Natural killer cell (primary cell): ENCODE measurements at regions not wholly inside any gene's neighbourhood (a gene's known extent, or its start where the extent isn't known, plus 50 kb on each side); places are given as distances from the start of the nearest gene placed in this dataset.
"Not testable (repeated sequence)": the region's sequence is repeated elsewhere in the genome, so short reads cannot be mapped to it uniquely, and the experiment has no call there.

ENCODE experiments used
- ATAC-seq, 3 donors: fragments of 150-1000 bp in 2 of 3; fragments of 200-7000 bp in 1 of 3; cut with Tn5 transposase; 1 replicate in 1 of 3; 2 replicates in 2 of 3; pipeline ENCODE4 v1.10.0; 2021; ENCODE audit warnings: mild to moderate bottlenecking in 2 of 3, moderate library complexity in 2 of 3
- DNase-seq, 2 donors: peaks; one replicate each; pipeline versions ENCODE4 v3.0.0 to v3.0.0-alpha.2; 2013 to 2021; ENCODE audit warnings: mixed read lengths in 1 of 2
- H3K27ac ChIP-seq: one replicate; pipeline ENCODE4 v1.5.1; 2013; ENCODE audit warnings: mild to moderate bottlenecking, low read length
- H3K27me3 ChIP-seq: one replicate; pipeline ENCODE4 v1.6.1; 2013; ENCODE audit warnings: low read length; ENCODE audit not compliant: control insufficient read depth, insufficient read depth
- H3K36me3 ChIP-seq: one replicate; pipeline ENCODE4 v1.6.1; 2013; ENCODE audit warnings: low read length; ENCODE audit not compliant: control insufficient read depth, insufficient read depth
- H3K4me1 ChIP-seq: one replicate; pipeline ENCODE4 v1.6.1; 2013; ENCODE audit warnings: low read length; ENCODE audit not compliant: control insufficient read depth, insufficient read depth
- H3K4me3 ChIP-seq: one replicate; pipeline ENCODE4 v1.5.1; 2013; ENCODE audit warnings: low read length
- H3K9me3 ChIP-seq: one replicate; pipeline ENCODE4 v1.6.1; 2013; ENCODE audit warnings: low read length; ENCODE audit not compliant: control insufficient read depth, insufficient read depth
- H3K27ac Mint-ChIP-seq, 2 donors: one replicate each; pipeline ENCODE4 v1.8.0; 2022; ENCODE audit warnings: mild to moderate bottlenecking in 2 of 2, mixed read lengths in 2 of 2, moderate library complexity in 1 of 2
- H3K27me3 Mint-ChIP-seq, 2 donors: one replicate each; pipeline ENCODE4 v1.8.0; 2022; ENCODE audit warnings: low read depth in 2 of 2, mixed read lengths in 2 of 2
- H3K36me3 Mint-ChIP-seq: one replicate; pipeline ENCODE4 v1.8.0; 2022; ENCODE audit warnings: mixed read lengths
- H3K4me1 Mint-ChIP-seq, 2 donors: one replicate each; pipeline ENCODE4 v1.8.0; 2022; ENCODE audit warnings: mixed read lengths in 2 of 2
- H3K4me3 Mint-ChIP-seq: one replicate; pipeline ENCODE4 v1.8.0; 2022; ENCODE audit warnings: mild to moderate bottlenecking, moderate library complexity, mixed read lengths
- H3K9me3 Mint-ChIP-seq, 2 donors: one replicate each; pipeline ENCODE4 v1.8.0; 2022; ENCODE audit warnings: mixed read lengths in 2 of 2
- WGBS: methylation state at CpG from one replicate; pipeline ENCODE4 v1.1.7; 2013; ENCODE audit warnings: missing lambda C conversion rate; ENCODE audit not compliant: insufficient coverage; 5-methylcytosine and 5-hydroxymethylcytosine counted together
- intact Hi-C: fragments of 100-400 bp; cut with micrococcal nuclease; formaldehyde crosslinking; loops from one replicate; pipeline ENCODE4 v1.14.2; 2022

DNA sequence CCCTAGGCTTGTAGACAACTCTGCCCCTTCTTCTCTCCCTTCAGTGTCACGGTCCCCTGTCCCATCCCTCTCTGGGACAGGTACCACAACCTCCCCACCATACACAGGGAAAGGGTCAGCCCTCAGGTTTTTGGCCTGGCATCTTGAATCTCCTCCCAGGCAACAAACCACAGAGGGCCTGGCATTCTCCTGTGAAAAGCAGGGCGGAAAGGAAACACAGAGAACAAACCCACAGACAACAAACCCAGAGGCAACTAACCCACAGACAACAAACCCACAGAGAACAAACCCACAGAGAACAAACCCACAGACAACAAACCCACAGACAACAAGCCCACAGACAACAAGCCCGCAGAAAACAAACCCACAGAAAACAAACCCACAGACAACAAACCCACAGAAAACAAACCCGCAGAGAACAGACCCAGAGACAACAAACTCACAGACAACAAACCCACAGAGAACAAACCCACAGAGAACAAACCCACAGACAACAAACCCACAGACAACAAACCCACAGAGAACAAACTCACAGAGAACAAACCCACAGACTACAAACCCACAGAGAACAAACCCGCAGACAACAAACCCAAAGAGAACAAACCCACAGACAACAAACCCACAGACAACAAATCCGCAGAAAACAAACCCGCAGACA lies 2745.9 kb upstream of the TPTE start:
- H3K9me3 Mint-ChIP-seq, intact Hi-C loops, H3K27me3 ChIP-seq, H3K4me1 Mint-ChIP-seq, H3K4me1 ChIP-seq, H3K9me3 ChIP-seq, H3K36me3 ChIP-seq, H3K36me3 Mint-ChIP-seq, H3K4me3 ChIP-seq, H3K27me3 Mint-ChIP-seq: not testable (repeated sequence)
- 12% methylated on average over 5 of the region's 7 CpGs for WGBS
- H3K27ac ChIP-seq: peak overlapping the region; percentile 47
- peak overlapping the region; percentile 84 for H3K4me3 Mint-ChIP-seq
- DNase-seq: peak; percentile 25 to 66
- ATAC-seq: peak in 2 of 3 donors; percentile 52 to 54
- H3K27ac Mint-ChIP-seq: peak overlapping the region; percentile 93 to 95

DNA sequence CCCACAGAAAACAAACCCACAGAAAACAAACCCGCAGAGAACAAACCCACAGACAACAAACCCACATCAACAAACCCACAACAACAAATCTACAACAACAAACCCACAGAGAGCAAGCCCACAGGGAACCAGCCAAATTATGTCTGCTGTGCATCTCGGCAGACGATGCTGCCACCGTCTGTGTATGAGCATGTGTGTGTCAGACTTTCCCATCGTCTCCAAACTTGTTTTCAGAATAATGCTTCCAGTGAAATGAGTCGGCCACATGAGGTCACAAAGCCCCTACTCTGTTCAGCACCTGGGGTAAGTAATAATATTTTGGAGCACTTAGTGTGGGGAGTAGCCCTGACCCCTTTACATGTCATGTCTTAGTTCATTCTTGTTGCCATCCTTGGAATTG lies 2745.3 kb upstream of the TPTE start:
- H3K4me1 ChIP-seq, H3K9me3 Mint-ChIP-seq, H3K4me1 Mint-ChIP-seq, H3K9me3 ChIP-seq, H3K27me3 Mint-ChIP-seq, H3K27me3 ChIP-seq, DNase-seq, H3K4me3 ChIP-seq, H3K36me3 ChIP-seq, intact Hi-C loops, H3K36me3 Mint-ChIP-seq: not testable (repeated sequence)
- peak overlapping the region; percentile 93 to 95 for H3K27ac Mint-ChIP-seq
- no CpG with 5 or more reads among the region's 6 CpGs for WGBS
- H3K4me3 Mint-ChIP-seq: peak overlapping the region; percentile 84
- ATAC-seq: peak; percentile 31 to 67 (median 49)
- H3K27ac ChIP-seq: peak overlapping the region; percentile 47

DNA sequence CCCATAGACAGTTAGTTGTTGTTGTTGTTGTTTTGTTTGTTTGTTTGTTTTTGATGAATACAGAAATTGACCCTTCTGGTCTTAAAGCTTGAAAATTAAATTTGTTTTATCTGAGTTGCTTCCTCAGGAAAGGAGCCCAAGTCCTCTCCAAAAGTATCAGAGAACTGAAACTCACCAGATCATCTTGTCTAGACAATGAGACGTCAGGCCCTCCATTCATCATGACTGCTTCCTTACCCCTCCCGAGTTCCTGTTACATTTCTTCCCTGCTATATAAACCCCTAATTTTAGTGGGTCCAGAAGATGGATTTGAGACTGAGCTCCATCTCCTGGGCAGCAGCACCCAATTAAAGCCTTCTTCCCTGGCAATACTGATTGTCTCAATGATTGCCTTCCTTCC lies 2744.8 kb upstream of the TPTE start:
- H3K27ac Mint-ChIP-seq, DNase-seq, H3K4me1 ChIP-seq, H3K9me3 ChIP-seq, H3K9me3 Mint-ChIP-seq, H3K4me3 ChIP-seq, H3K36me3 Mint-ChIP-seq, ATAC-seq, H3K27ac ChIP-seq, intact Hi-C loops, H3K36me3 ChIP-seq, H3K4me3 Mint-ChIP-seq, H3K27me3 Mint-ChIP-seq, H3K4me1 Mint-ChIP-seq, H3K27me3 ChIP-seq: not testable (repeated sequence)
- WGBS: no CpG with 5 or more reads among the region's 2 CpGs

DNA sequence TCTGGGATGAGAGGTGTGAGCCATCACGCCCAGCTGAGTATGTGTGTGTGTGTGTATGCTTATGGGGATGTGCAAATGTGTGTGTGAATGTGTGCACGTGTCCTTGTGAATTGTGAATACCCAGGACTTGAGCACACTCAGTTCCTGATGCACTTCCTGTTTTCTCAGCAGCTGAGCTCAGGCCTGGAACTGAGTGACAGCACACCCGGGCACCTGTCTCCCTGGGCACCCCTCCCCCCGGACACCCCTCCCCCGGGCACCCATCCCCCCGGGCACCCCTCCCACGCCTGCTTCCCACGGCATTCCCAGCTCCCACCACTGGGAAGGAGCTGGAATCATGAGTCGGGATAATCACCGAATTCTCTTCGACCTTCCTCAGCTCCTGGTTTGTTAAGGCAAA lies 2744.1 kb upstream of the TPTE start:
- H3K36me3 ChIP-seq, H3K4me3 ChIP-seq, H3K4me1 Mint-ChIP-seq, ATAC-seq, H3K27me3 Mint-ChIP-seq, H3K36me3 Mint-ChIP-seq, DNase-seq, intact Hi-C loops, H3K4me3 Mint-ChIP-seq, H3K27ac Mint-ChIP-seq, H3K9me3 ChIP-seq, H3K4me1 ChIP-seq, H3K27ac ChIP-seq, H3K27me3 ChIP-seq, H3K9me3 Mint-ChIP-seq: not testable (repeated sequence)
- no CpG with 5 or more reads among the region's 11 CpGs for WGBS

DNA sequence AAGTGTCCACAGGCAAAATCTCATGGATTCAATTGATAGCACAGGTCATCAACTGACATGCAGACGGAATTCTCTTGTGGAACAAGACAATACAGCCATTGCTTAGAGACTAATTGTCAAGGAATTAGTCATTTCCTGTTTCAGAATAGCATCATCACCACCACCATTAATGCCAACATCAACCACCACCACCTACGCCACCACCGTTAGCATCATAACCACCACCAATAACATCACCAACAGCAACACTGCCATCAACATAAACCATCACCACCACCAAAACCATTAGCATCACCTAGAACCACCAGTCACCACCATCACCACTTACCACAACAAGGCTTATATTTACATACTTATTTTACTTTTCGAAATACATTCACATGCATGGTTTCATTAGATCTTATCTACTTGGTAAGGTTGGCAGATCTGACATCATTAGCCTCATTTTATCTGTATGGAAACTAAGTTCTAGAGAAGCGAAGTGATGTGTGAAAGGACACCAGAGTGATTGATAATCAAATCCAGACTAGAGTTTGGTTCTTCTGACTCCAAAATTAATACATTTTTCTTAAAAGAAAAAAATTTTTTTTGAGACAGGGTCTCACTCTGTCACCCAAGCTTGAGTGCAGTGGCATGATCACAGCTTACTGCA lies 2733.8 kb upstream of the TPTE start:
- H3K9me3 Mint-ChIP-seq, H3K27ac ChIP-seq, H3K36me3 ChIP-seq, H3K4me1 ChIP-seq, intact Hi-C loops, H3K27me3 Mint-ChIP-seq, H3K4me3 ChIP-seq, H3K27me3 ChIP-seq, H3K9me3 ChIP-seq, H3K4me1 Mint-ChIP-seq, DNase-seq, H3K27ac Mint-ChIP-seq, H3K36me3 Mint-ChIP-seq, H3K4me3 Mint-ChIP-seq: not testable (repeated sequence)
- peak; percentile 44 to 77 (median 61) for ATAC-seq
- no CpG with 5 or more reads among the region's 5 CpGs for WGBS

DNA sequence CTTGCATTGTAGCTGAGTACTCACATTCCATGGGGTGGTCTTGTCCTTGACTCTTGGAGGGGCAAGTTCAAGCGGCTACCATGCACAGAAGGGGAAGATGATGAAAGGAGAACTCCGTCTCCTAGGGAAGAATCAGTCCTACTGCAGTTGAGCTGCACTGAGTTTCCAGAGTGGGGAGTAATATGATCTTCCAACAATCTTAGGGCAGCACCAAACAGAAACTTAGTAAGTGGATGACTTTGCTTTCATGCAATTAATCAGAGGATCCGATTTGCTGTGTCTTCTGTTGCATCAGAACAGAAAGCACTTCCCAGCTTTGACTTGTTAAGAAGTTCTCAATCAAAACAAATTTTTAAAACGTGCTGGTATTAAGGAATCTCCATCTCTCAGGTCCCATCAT lies 2727.6 kb upstream of the TPTE start:
- H3K4me1 Mint-ChIP-seq, DNase-seq, H3K27me3 Mint-ChIP-seq, H3K36me3 Mint-ChIP-seq, H3K27ac ChIP-seq, H3K4me3 Mint-ChIP-seq, H3K36me3 ChIP-seq, H3K27ac Mint-ChIP-seq, H3K27me3 ChIP-seq, ATAC-seq, H3K4me1 ChIP-seq, H3K9me3 Mint-ChIP-seq, intact Hi-C loops, H3K4me3 ChIP-seq, H3K9me3 ChIP-seq: not testable (repeated sequence)
- no CpG with 5 or more reads among the region's 4 CpGs for WGBS

DNA sequence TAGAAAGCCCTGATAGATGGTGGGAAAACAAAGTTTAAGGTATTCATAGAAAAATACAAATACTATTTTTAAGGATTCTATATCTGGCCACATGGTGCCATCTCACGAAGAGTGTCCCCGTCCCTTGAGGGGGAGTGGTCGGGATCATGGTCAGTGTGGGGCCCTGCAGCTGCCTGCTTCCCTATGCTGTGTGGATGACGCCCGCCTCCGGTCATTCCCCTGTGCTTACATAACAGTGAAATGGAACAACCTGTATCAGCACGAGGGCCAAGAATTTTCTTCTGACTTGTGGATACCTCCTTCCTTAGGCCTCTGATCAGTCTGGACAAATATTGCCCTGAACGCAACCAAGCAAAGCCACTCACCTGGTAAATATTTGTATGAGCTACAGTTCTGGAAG lies 2724.1 kb upstream of the TPTE start:
- ATAC-seq, H3K4me1 Mint-ChIP-seq, H3K36me3 Mint-ChIP-seq, H3K4me3 ChIP-seq, H3K4me1 ChIP-seq, intact Hi-C loops, H3K27me3 ChIP-seq, H3K4me3 Mint-ChIP-seq, H3K27me3 Mint-ChIP-seq, H3K36me3 ChIP-seq, DNase-seq, H3K27ac Mint-ChIP-seq, H3K9me3 ChIP-seq, H3K9me3 Mint-ChIP-seq, H3K27ac ChIP-seq: not testable (repeated sequence)
- no CpG with 5 or more reads among the region's 8 CpGs for WGBS

DNA sequence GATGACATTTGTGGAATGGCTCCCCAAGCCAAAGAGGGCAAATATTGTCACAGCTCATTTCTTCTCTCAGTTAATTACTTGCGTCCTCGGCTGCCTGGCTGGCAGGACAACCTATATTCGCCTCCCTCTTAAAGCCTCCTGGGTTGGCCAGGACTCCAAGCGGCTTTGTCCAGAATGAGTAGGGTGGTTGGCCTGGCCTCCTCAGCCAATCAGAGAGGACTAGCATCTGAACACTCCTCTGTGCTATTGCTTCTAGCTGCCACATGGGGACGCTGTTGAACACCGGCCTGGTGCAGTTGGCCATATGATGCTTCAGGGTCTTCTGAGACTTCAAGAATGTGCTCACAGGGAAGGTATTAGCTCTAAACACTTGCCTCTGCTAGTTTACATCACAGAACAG lies 2722.9 kb upstream of the TPTE start:
- H3K4me1 ChIP-seq, H3K4me1 Mint-ChIP-seq, H3K27me3 ChIP-seq, H3K27ac ChIP-seq, DNase-seq, H3K36me3 ChIP-seq, intact Hi-C loops, H3K27ac Mint-ChIP-seq, H3K4me3 Mint-ChIP-seq, H3K27me3 Mint-ChIP-seq, H3K4me3 ChIP-seq, ATAC-seq, H3K9me3 Mint-ChIP-seq, H3K9me3 ChIP-seq, H3K36me3 Mint-ChIP-seq: not testable (repeated sequence)
- WGBS: 60% methylated on average over 1 of the region's 6 CpGs
